ENCODE measurements at regions not wholly inside any gene's neighbourhood (a gene's known extent, or its start where the extent isn't known, plus 50 kb on each side); places are given as distances from the start of the nearest gene placed in this dataset.

DNA sequence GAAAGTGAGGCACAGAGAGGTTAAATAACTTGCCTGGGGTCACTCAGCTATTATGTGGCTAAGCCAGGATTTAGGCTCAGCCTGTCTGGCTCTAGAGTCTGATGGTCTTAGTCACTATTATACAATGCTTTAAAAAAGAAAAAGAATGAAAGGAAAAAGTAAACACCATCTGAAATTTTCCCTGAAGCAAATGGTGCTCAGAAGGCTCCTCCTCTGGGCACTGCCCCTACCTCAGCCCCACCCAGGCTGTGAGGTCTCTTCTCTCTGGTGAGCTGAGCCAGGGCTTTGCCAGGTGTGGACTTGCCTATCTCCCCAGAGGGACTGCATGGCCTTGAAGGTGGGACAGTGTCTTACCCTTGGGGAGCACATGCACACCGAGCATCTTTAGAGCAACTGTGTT, 117.5 kb upstream of the DYRK2 start:
- H3K27ac ChIP-seq: no peak overlapping the region
- H3K9me3 ChIP-seq (ENCODE audit: low read depth): no peaks in the 10 kb centered on the region
- no peak for TF ChIP-seq CTCF (IDR thresholded peaks at IDR 0.05; ENCODE audit: low read depth, low read length)
- no peaks in the 10 kb centered on the region for H3K27me3 ChIP-seq
- no peak overlapping the region for H3K4me3 ChIP-seq
- DNase-seq (ENCODE audit: low read depth in 1 of 2, low spot score in 1 of 2): no peak
- peaks cover 4% of the 10 kb centered on the region for H3K4me1 ChIP-seq (ENCODE audit: low read depth)
- no peaks in the 10 kb centered on the region for H3K36me3 ChIP-seq

- no peak overlapping the region for H3K27ac ChIP-seq
- H3K4me3 ChIP-seq: no peak overlapping the region
- TF ChIP-seq CTCF (IDR thresholded peaks at IDR 0.05; ENCODE audit: low read depth, low read length): no peak
- H3K9me3 ChIP-seq (ENCODE audit: low read depth): no peaks in the 10 kb centered on the region
- H3K36me3 ChIP-seq: no peaks in the 10 kb centered on the region
- no peaks in the 10 kb centered on the region for H3K27me3 ChIP-seq
- no peaks in the 10 kb centered on the region for H3K4me1 ChIP-seq (ENCODE audit: low read depth)
- no peak for DNase-seq (ENCODE audit: low read depth in 1 of 2, low spot score in 1 of 2)
Observed at GRCh38 chr12:67531501-67531900, 117.0 kb upstream of the DYRK2 start.

- Histone ChIP-seq H3K4me1 (ENCODE audit: low read depth) (no peaks in the 10 kb centered on the region), H3K9me3 (ENCODE audit: low read depth) (no peaks in the 10 kb centered on the region), H3K27me3 (no peaks in the 10 kb centered on the region), H3K4me3 (no peak overlapping the region), H3K27ac (no peak overlapping the region), H3K36me3 (no peaks in the 10 kb centered on the region)
- DNase-seq (ENCODE audit: low read depth in 1 of 2, low spot score in 1 of 2): no peak
- no peak for TF ChIP-seq CTCF (IDR thresholded peaks at IDR 0.05; ENCODE audit: low read depth, low read length)
Observed at GRCh38 chr12:67533159-67533558, 115.4 kb upstream of the DYRK2 start.

GRCh38 chr12:67534046-67534445, 114.5 kb upstream of the DYRK2 start:
- Histone ChIP-seq H3K36me3 (no peaks in the 10 kb centered on the region), H3K27me3 (no peaks in the 10 kb centered on the region), H3K4me3 (no peak overlapping the region), H3K9me3 (ENCODE audit: low read depth) (no peaks in the 10 kb centered on the region), H3K27ac (no peak overlapping the region), H3K4me1 (ENCODE audit: low read depth) (no peaks in the 10 kb centered on the region)
- no peak for DNase-seq (ENCODE audit: low read depth in 1 of 2, low spot score in 1 of 2)
- TF ChIP-seq CTCF (IDR thresholded peaks at IDR 0.05; ENCODE audit: low read depth, low read length): no peak

DNA sequence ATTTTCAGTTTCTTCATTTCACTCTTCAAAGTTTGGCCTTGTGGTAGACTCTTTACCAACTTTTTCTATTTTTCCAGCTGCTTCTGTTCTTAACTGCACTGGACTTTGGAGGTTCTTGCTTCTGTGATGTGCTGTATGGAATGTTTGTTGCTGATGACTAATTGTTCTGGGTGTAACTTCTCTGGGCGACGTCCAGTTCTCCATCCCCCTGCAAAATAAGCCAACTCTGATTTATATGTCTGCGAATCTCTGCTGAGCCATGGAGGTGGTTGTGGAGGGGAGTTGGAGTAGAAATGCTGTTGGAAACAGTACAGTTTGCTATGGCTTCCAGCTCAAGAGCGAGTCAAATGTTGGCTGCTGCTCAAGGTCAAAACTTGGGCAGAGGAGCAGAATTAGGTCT, 113.9 kb upstream of the DYRK2 start:
- H3K36me3 ChIP-seq: no peaks in the 10 kb centered on the region
- no peaks in the 10 kb centered on the region for H3K27me3 ChIP-seq
- H3K4me3 ChIP-seq: no peak overlapping the region
- H3K9me3 ChIP-seq (ENCODE audit: low read depth): no peaks in the 10 kb centered on the region
- DNase-seq (ENCODE audit: low read depth in 1 of 2, low spot score in 1 of 2): peak in 1 of 2 donors; percentile 91
- no peak for TF ChIP-seq CTCF (IDR thresholded peaks at IDR 0.05; ENCODE audit: low read depth, low read length)
- H3K4me1 ChIP-seq (ENCODE audit: low read depth): no peaks in the 10 kb centered on the region
- H3K27ac ChIP-seq: no peak overlapping the region

- no peaks in the 10 kb centered on the region for H3K4me1 ChIP-seq (ENCODE audit: low read depth)
- H3K36me3 ChIP-seq: no peaks in the 10 kb centered on the region
- no peak overlapping the region for H3K27ac ChIP-seq
- no peak for DNase-seq (ENCODE audit: low read depth in 1 of 2, low spot score in 1 of 2)
- no peaks in the 10 kb centered on the region for H3K27me3 ChIP-seq
- TF ChIP-seq CTCF (IDR thresholded peaks at IDR 0.05; ENCODE audit: low read depth, low read length): no peak
- H3K9me3 ChIP-seq (ENCODE audit: low read depth): no peaks in the 10 kb centered on the region
- no peak overlapping the region for H3K4me3 ChIP-seq
Observed at GRCh38 chr12:67535176-67535575, 113.4 kb upstream of the DYRK2 start.

Data from cardiac muscle cell (in vitro differentiated cells and primary cell).